ENCODE measurements at regions not wholly inside any gene's neighbourhood (a gene's known extent, or its start where the extent isn't known, plus 50 kb on each side); places are given as distances from the start of the nearest gene placed in this dataset.

DNA sequence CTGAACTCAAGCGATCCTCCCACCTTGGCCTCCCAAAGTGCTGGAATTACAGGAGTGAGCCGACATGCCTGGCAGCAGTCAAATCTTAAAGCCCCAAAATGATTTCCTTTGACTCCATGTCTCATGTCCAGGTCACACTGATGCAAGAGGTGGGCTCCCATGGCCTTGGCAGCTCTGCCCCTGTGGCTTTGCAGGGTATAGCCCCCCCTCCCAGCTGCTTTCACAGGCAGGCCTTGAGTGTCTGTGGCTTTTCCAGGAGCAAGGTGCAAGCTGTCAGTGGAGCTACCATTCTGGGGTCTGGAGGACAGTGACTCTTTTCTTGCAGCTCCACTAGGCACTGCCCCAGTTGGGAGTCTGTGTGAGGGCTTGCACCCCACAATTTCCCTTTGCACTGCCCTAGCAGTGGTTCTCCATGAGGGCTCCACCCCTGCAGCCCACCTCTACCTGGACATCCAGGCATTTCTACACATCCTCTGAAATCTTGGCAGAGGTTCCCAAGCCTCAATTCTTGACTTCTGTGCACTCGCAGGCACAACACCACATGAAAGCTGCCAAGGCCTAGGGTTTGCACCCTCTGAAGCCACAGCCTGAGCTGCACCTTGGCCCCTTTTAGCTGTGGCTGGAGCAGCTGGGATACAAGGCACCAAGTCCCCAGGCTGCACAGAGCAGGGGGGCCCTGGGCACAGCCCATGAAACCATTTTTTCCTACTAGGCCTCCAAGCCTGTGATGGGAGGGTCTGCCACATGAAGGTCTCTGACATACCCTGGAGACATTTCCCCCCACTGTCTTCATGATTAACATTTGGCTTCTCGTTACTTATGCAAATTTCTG is 79.3 kb upstream of the ARL4D start:
- no peaks in the 10 kb centered on the region; the same call in 1 of the 2 replicates for H3K36me3 ChIP-seq (ENCODE audit: control insufficient read depth, insufficient read depth, low read length)
- H3K27me3 ChIP-seq (replicated peaks; ENCODE audit: control insufficient read depth, insufficient read depth, low read length), result no peaks in the 10 kb centered on the region
- no peak for DNase-seq (ENCODE audit: extremely low read depth, insufficient read length)
- no peak overlapping the region for H3K4me3 ChIP-seq (replicated peaks; ENCODE audit: low read depth, low read length)
- TF ChIP-seq CTCF (IDR thresholded peaks at IDR 0.05; ENCODE audit: insufficient read depth, low read length, poor library complexity, severe bottlenecking), result no peak

DNA sequence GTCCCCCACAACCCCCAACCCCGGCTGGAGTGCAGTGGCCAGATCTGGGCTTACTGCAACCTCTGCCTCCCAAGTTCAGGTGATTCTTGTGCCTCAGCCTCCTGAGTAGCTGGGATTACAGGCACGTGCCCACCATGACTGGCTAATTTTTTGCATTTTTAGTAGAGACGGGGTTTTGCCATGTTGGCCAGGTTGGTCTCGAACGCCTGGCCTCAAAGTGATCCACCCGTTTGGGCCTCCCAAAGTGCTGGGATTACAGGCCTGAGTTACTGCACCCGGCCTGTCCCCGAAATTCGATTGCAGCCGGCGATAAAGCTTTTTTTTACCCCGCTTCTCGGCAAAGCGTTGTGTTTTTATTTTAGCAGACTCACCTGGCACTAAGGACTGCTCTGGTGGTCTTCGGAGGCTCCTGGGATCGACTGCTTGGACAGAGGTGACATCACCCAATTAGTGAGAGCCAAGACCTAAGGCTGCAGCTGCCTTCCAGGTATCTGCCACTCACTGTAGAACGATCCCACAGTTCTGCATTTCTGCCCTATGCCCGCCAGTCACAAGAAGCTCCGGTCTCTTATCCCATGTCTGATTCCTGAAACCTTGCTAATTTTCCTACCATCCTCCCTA is 82.2 kb upstream of the ARL4D start:
- TF ChIP-seq CTCF (IDR thresholded peaks at IDR 0.05; ENCODE audit: insufficient read depth, low read length, poor library complexity, severe bottlenecking), result no peak
- H3K4me3 ChIP-seq (replicated peaks; ENCODE audit: low read depth, low read length), result no peak overlapping the region
- no peak for DNase-seq (ENCODE audit: extremely low read depth, insufficient read length)

GRCh38 chr17:43315858-43316521 is 82.2 kb upstream of the RNU2-1 start:
- DNase-seq (ENCODE audit: extremely low read depth, insufficient read length), result no peak
- no peak for TF ChIP-seq CTCF (IDR thresholded peaks at IDR 0.05; ENCODE audit: insufficient read depth, low read length, poor library complexity, severe bottlenecking)
- Histone ChIP-seq H3K36me3 (ENCODE audit: control insufficient read depth, insufficient read depth, low read length) (no peaks in the 10 kb centered on the region; the same call in 1 of the 2 replicates), H3K27me3 (replicated peaks; ENCODE audit: control insufficient read depth, insufficient read depth, low read length) (no peaks in the 10 kb centered on the region; the same call in 1 of the 2 replicates), H3K4me3 (replicated peaks; ENCODE audit: low read depth, low read length) (no peak overlapping the region)

More for the DNA sequence above, 82.2 kb upstream of the ARL4D start:
- Histone ChIP-seq H3K36me3 (ENCODE audit: control insufficient read depth, insufficient read depth, low read length) (no peaks in the 10 kb centered on the region; the same call in 1 of the 2 replicates), H3K27me3 (replicated peaks; ENCODE audit: control insufficient read depth, insufficient read depth, low read length) (no peaks in the 10 kb centered on the region; the same call in 1 of the 2 replicates)

GRCh38 chr17:43315369-43315768 is 81.6 kb upstream of the RNU2-1 start:
- Histone ChIP-seq H3K36me3 (ENCODE audit: control insufficient read depth, insufficient read depth, low read length) (no peaks in the 10 kb centered on the region; the same call in 1 of the 2 replicates), H3K27me3 (replicated peaks; ENCODE audit: control insufficient read depth, insufficient read depth, low read length) (no peaks in the 10 kb centered on the region; the same call in 1 of the 2 replicates), H3K4me3 (replicated peaks; ENCODE audit: low read depth, low read length) (no peak overlapping the region)
- no peak for DNase-seq (ENCODE audit: extremely low read depth, insufficient read length)
- no peak for TF ChIP-seq CTCF (IDR thresholded peaks at IDR 0.05; ENCODE audit: insufficient read depth, low read length, poor library complexity, severe bottlenecking)

GRCh38 chr17:43314611-43315011 is 80.8 kb upstream of the RNU2-1 start:
- TF ChIP-seq CTCF (IDR thresholded peaks at IDR 0.05; ENCODE audit: insufficient read depth, low read length, poor library complexity, severe bottlenecking), result no peak
- no peaks in the 10 kb centered on the region; the same call in 1 of the 2 replicates for H3K27me3 ChIP-seq (replicated peaks; ENCODE audit: control insufficient read depth, insufficient read depth, low read length)
- no peak overlapping the region for H3K4me3 ChIP-seq (replicated peaks; ENCODE audit: low read depth, low read length)
- no peaks in the 10 kb centered on the region; the same call in 1 of the 2 replicates for H3K36me3 ChIP-seq (ENCODE audit: control insufficient read depth, insufficient read depth, low read length)
- DNase-seq (ENCODE audit: extremely low read depth, insufficient read length), result no peak
